ENCODE measurements at regions not wholly inside any gene's neighbourhood (a gene's known extent, or its start where the extent isn't known, plus 50 kb on each side); places are given as distances from the start of the nearest gene placed in this dataset.

GRCh38 chr1:234675572-234675971 lies 65.6 kb upstream of the IRF2BP2 start:
- H3K9me3 ChIP-seq: no peaks in the 10 kb centered on the region
- H3K4me1 ChIP-seq: no peaks in the 10 kb centered on the region
- peak overlapping the region; percentile 50 to 56 for H3K27ac ChIP-seq
- H3K4me3 ChIP-seq: peak overlapping the region in 1 of 3 donors; percentile 62
- no peak for DNase-seq (ENCODE audit: low spot score in 2 of 2)
- no peaks in the 10 kb centered on the region for H3K36me3 ChIP-seq
- TF ChIP-seq CTCF (IDR thresholded peaks at IDR 0.05) (no peak), POLR2A (IDR thresholded peaks at IDR 0.05) (no peak), POLR2AphosphoS5 (IDR thresholded peaks at IDR 0.05) (no peak)
- H3K27me3 ChIP-seq: no peaks in the 10 kb centered on the region
- intact Hi-C loops (cut with DNase I; ENCODE audit: low total_unique reads): no loop called here

- Histone ChIP-seq H3K4me3 (no peak overlapping the region), H3K4me1 (no peaks in the 10 kb centered on the region), H3K27me3 (no peaks in the 10 kb centered on the region), H3K36me3 (no peaks in the 10 kb centered on the region), H3K9me3 (no peaks in the 10 kb centered on the region), H3K27ac (no peak overlapping the region)
- intact Hi-C loops (cut with DNase I; ENCODE audit: low total_unique reads): no loop called here
- DNase-seq (ENCODE audit: low spot score in 2 of 2): peak in 1 of 2 donors; percentile 20
- no peak for TF ChIP-seq CTCF (IDR thresholded peaks at IDR 0.05)
Measured at GRCh38 chr1:234675006-234675405, 65.0 kb upstream of the IRF2BP2 start.

GRCh38 chr1:234674218-234674815 lies 64.3 kb upstream of the IRF2BP2 start:
- Histone ChIP-seq H3K36me3 (no peaks in the 10 kb centered on the region), H3K4me3 (no peak overlapping the region), H3K9me3 (no peaks in the 10 kb centered on the region), H3K27me3 (no peaks in the 10 kb centered on the region), H3K4me1 (no peaks in the 10 kb centered on the region), H3K27ac (no peak overlapping the region)
- TF ChIP-seq CTCF (IDR thresholded peaks at IDR 0.05) (no peak), POLR2AphosphoS5 (IDR thresholded peaks at IDR 0.05) (no peak), POLR2A (IDR thresholded peaks at IDR 0.05) (no peak)
- peak in 1 of 2 donors; percentile 14 for DNase-seq (ENCODE audit: low spot score in 2 of 2)
- intact Hi-C loops (cut with DNase I; ENCODE audit: low total_unique reads): no loop called here

GRCh38 chr1:234672349-234673135 lies 62.6 kb upstream of the IRF2BP2 start:
- no peak overlapping the region for H3K4me3 ChIP-seq
- no peaks in the 10 kb centered on the region for H3K27me3 ChIP-seq
- no peak for TF ChIP-seq POLR2A (IDR thresholded peaks at IDR 0.05)
- no peak for TF ChIP-seq CTCF (IDR thresholded peaks at IDR 0.05)
- no peak for TF ChIP-seq POLR2AphosphoS5 (IDR thresholded peaks at IDR 0.05)
- H3K36me3 ChIP-seq: no peaks in the 10 kb centered on the region
- no peaks in the 10 kb centered on the region for H3K4me1 ChIP-seq
- intact Hi-C loops (cut with DNase I; ENCODE audit: low total_unique reads): no loop called here
- H3K27ac ChIP-seq: no peak overlapping the region
- no peak for DNase-seq (ENCODE audit: low spot score in 2 of 2)
- H3K9me3 ChIP-seq: no peaks in the 10 kb centered on the region

GRCh38 chr1:234670967-234671626 lies 61.1 kb upstream of the IRF2BP2 start:
- TF ChIP-seq POLR2A (IDR thresholded peaks at IDR 0.05): no peak
- TF ChIP-seq POLR2AphosphoS5 (IDR thresholded peaks at IDR 0.05): no peak
- TF ChIP-seq CTCF (IDR thresholded peaks at IDR 0.05): no peak
- H3K9me3 ChIP-seq: no peaks in the 10 kb centered on the region
- peak overlapping the region in 1 of 2 donors; percentile 10 for H3K27ac ChIP-seq
- no peak for DNase-seq (ENCODE audit: low spot score in 2 of 2)
- no peaks in the 10 kb centered on the region for H3K36me3 ChIP-seq
- intact Hi-C loops (cut with DNase I; ENCODE audit: low total_unique reads): loop anchor here (1.0 kb wide), 1 partner anchor 15 kb away; no protein-coding TSS in a partner anchor
- H3K27me3 ChIP-seq: no peaks in the 10 kb centered on the region
- no peaks in the 10 kb centered on the region for H3K4me1 ChIP-seq
- no peak overlapping the region for H3K4me3 ChIP-seq

Data from breast epithelium (tissue), 4 donors.